DOHH2 (cell line): ENCODE measurements at regions not wholly inside any gene's neighbourhood (a gene's known extent, or its start where the extent isn't known, plus 50 kb on each side); places are given as distances from the start of the nearest gene placed in this dataset.

Source experiments
- H3F3A ChIP-seq: fragments of 200-600 bp; sonication (generic), shearing (Covaris generic); 2 replicates; pipeline ENCODE4 v1.6.0; 2016; ENCODE audit warnings: antibody characterized with exemption, mild to moderate bottlenecking; ENCODE audit not compliant: control insufficient read depth, insufficient read depth
- H3K27ac ChIP-seq: fragments of 200-600 bp; sonication (generic); 2 replicates; pipeline ENCODE4 v1.5.1; 2014; ENCODE audit warnings: low read depth, mild to moderate bottlenecking, low read length, moderate library complexity
- H3K27me3 ChIP-seq: fragments of 200-600 bp; sonication (generic); 2 replicates; pipeline ENCODE4 v1.6.1; 2014; ENCODE audit warnings: mild to moderate bottlenecking, low read length, mixed read lengths; ENCODE audit not compliant: control insufficient read depth
- H3K36me3 ChIP-seq: fragments of 200-600 bp; sonication (generic); 2 replicates; pipeline ENCODE4 v1.6.1; 2014; ENCODE audit warnings: mild to moderate bottlenecking, low read length, moderate library complexity, mixed read lengths; ENCODE audit not compliant: control insufficient read depth
- H3K4me1 ChIP-seq: fragments of 200-600 bp; sonication (generic); 2 replicates; pipeline ENCODE4 v1.6.1; 2014; ENCODE audit warnings: mild to moderate bottlenecking, low read length, mixed read lengths; ENCODE audit not compliant: control insufficient read depth
- H3K4me2 ChIP-seq: fragments of 200-600 bp; sonication (generic); 2 replicates; pipeline ENCODE4 v1.6.0; 2014; ENCODE audit warnings: mild to moderate bottlenecking, low read length, moderate library complexity
- H3K4me3 ChIP-seq: fragments of 200-600 bp; sonication (generic); 2 replicates; pipeline ENCODE4 v1.5.1; 2014; ENCODE audit warnings: mild to moderate bottlenecking, low read length, mixed read lengths
- H3K79me2 ChIP-seq: fragments of 200-600 bp; sonication (generic); 2 replicates; pipeline ENCODE4 v1.6.1; 2014; ENCODE audit warnings: mild to moderate bottlenecking, low read length, mixed read lengths; ENCODE audit not compliant: control insufficient read depth
- H3K9me2 ChIP-seq: fragments of 200-600 bp; sonication (generic); replicated peaks from 2 replicates; pipeline ENCODE4 v1.6.1; 2014; ENCODE audit warnings: mild to moderate bottlenecking, low read length, mixed read lengths; ENCODE audit not compliant: control insufficient read depth
- H3K9me3 ChIP-seq: fragments of 200-600 bp; sonication (generic); 2 replicates; pipeline ENCODE4 v1.6.1; 2014; ENCODE audit warnings: antibody characterized with exemption, low read length, mixed read lengths; ENCODE audit not compliant: control insufficient read depth, insufficient read depth
- H4K20me1 ChIP-seq: fragments of 200-600 bp; sonication (generic); 2 replicates; pipeline ENCODE4 v1.6.0; 2014; ENCODE audit warnings: low read depth, mild to moderate bottlenecking, antibody characterized with exemption, low read length, moderate library complexity; ENCODE audit not compliant: control insufficient read depth, insufficient read depth
- EZH2phosphoT487 ChIP-seq: fragments of 200-600 bp; sonication (generic); IDR thresholded peaks from 2 replicates; pipeline ENCODE4 v1.6.1; 2017; ENCODE audit warnings: borderline replicate concordance, mild to moderate bottlenecking, antibody characterized with exemption, low read length, moderate library complexity, mixed read lengths
- TF ChIP-seq, protein P1 (sequence below): fragments of 200-600 bp; sonication (generic); IDR thresholded peaks from one replicate; pipeline ENCODE4 v1.5.1; 2014; ENCODE audit warnings: antibody characterized with exemption, mild to moderate bottlenecking, low read depth, low read length; ENCODE audit not compliant: poor library complexity, severe bottlenecking

GRCh38 chr13:52929846-52930245, 81.4 kb upstream of the PCDH8 start:
- Histone ChIP-seq H3K79me2 (no peaks in the 10 kb centered on the region), H3K9me3 (no peaks in the 10 kb centered on the region), H3F3A (no peaks in the 10 kb centered on the region), H4K20me1 (no peaks in the 10 kb centered on the region), H3K4me1 (no peaks in the 10 kb centered on the region), H3K4me3 (no peak overlapping the region), H3K4me2 (no peak overlapping the region), H3K27me3 (no peaks in the 10 kb centered on the region), H3K36me3 (no peaks in the 10 kb centered on the region), H3K27ac (no peak overlapping the region), H3K9me2 (no peaks in the 10 kb centered on the region)
- TF ChIP-seq EZH2phosphoT487, result no peak
- TF ChIP-seq, protein P1, sequence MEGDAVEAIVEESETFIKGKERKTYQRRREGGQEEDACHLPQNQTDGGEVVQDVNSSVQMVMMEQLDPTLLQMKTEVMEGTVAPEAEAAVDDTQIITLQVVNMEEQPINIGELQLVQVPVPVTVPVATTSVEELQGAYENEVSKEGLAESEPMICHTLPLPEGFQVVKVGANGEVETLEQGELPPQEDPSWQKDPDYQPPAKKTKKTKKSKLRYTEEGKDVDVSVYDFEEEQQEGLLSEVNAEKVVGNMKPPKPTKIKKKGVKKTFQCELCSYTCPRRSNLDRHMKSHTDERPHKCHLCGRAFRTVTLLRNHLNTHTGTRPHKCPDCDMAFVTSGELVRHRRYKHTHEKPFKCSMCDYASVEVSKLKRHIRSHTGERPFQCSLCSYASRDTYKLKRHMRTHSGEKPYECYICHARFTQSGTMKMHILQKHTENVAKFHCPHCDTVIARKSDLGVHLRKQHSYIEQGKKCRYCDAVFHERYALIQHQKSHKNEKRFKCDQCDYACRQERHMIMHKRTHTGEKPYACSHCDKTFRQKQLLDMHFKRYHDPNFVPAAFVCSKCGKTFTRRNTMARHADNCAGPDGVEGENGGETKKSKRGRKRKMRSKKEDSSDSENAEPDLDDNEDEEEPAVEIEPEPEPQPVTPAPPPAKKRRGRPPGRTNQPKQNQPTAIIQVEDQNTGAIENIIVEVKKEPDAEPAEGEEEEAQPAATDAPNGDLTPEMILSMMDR, result no peak

DNA sequence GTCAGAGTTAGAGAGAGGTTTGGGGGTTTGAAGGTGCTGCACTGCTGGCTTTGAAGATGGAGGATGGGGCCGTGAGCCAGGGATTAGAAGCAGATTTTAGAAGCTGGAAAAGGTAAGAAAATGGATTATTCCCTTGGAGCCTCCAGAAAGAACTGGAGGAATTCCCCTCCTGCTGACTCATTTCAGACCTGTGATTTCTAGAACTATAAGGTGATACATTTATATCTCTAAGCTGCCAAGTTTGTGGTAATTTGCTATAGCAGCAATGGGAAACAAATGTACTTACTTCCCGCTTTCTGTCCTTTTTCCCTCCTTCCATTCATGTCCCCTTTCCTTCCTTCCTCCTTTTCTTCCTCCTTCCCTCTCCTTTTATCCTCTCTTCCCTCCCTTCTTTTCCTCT, 78.5 kb upstream of the PCDH8 start:
- H3K4me1 ChIP-seq, result no peaks in the 10 kb centered on the region
- no peak overlapping the region for H3K4me3 ChIP-seq
- H3K27me3 ChIP-seq, result no peaks in the 10 kb centered on the region
- H3K36me3 ChIP-seq, result no peaks in the 10 kb centered on the region
- no peak overlapping the region for H3K27ac ChIP-seq
- no peaks in the 10 kb centered on the region for H3K79me2 ChIP-seq
- TF ChIP-seq, protein P1, result no peak
- TF ChIP-seq EZH2phosphoT487, result no peak
- H3K4me2 ChIP-seq, result no peak overlapping the region
- H3K9me3 ChIP-seq, result no peaks in the 10 kb centered on the region
- no peaks in the 10 kb centered on the region for H3K9me2 ChIP-seq
- no peaks in the 10 kb centered on the region for H4K20me1 ChIP-seq
- H3F3A ChIP-seq, result no peaks in the 10 kb centered on the region

DNA sequence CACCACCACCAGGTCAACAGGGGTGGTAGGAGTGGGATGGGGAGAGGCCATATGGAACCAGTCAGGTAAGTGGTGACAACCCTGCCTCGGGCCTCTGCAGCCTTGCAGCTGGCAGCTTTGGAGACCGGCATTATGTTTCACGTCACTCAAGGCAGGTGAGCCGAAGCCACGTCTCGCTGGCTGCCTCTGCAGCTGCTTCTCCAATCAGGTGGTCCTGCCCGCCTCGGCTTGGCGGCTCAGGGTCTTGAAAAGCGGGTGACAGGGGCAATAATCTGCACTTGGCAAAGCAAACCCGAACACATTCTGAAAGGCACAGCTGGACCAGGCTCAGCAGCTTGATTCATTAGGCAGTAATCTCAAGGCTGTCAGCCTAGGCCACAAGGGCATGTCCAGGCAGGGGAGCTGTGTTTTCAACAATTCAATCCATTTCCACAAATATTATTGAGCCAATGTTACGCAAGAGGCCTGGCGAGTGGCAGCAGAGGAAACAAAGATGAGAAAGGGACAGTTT, 77.4 kb upstream of the PCDH8 start:
- Histone ChIP-seq H3K79me2 (no peaks in the 10 kb centered on the region), H3K4me3 (no peak overlapping the region), H3K27ac (no peak overlapping the region), H3F3A (no peaks in the 10 kb centered on the region), H3K9me2 (no peaks in the 10 kb centered on the region), H3K36me3 (no peaks in the 10 kb centered on the region), H3K27me3 (no peaks in the 10 kb centered on the region), H3K9me3 (no peaks in the 10 kb centered on the region), H3K4me1 (peaks cover 10% of the 10 kb centered on the region), H3K4me2 (no peak overlapping the region), H4K20me1 (no peaks in the 10 kb centered on the region)
- TF ChIP-seq EZH2phosphoT487, result no peak
- TF ChIP-seq, protein P1, result no peak
